ENCODE measurements at regions not wholly inside any gene's neighbourhood (a gene's known extent, or its start where the extent isn't known, plus 50 kb on each side); places are given as distances from the start of the nearest gene placed in this dataset.
A peak's percentile ranks its signal among the peaks of the same experiment; 100 is the strongest.

DNA sequence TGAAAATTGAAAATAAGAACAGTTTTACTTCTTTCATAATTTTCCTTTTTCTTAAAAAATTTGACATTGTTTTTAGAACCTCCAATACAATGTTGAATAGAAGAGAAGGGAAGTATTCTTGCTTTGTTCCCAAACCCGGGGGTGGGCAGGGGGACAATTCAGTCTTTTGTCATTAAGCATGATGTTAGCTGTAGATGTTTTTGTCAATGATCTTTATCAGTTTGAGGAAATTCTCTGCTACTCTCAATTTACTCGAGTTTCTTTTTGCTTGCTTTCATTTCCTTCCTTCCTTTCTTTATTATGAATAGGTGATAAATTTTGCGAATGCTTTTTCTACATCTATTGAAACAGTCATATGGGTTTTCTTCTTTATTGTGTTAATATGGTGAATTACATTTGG is 183.2 kb upstream of the FRMD6 start:
- no peak overlapping the region for H3K4me3 ChIP-seq
- H3F3A ChIP-seq (ENCODE audit: insufficient read depth), result peaks cover 6% of the 10 kb centered on the region; the same call in 1 of the 2 replicates
- H3K9ac ChIP-seq, result no peak overlapping the region
- no peaks in the 10 kb centered on the region for H3K27me3 ChIP-seq (replicated peaks; ENCODE audit: insufficient read depth)
- H3K4me1 ChIP-seq (ENCODE audit: insufficient read depth), result peaks cover 8% of the 10 kb centered on the region; the same call in 1 of the 2 replicates
- no peaks in the 10 kb centered on the region for H3K79me2 ChIP-seq (ENCODE audit: insufficient read depth)
- no peak for DNase-seq
- 94% methylated on average over 3 of the region's 3 CpGs for WGBS, 2 experiments (ENCODE audit: low coverage in 1 of 2, low lambda C conversion rate in 2 of 2, missing lambda C conversion rate in 2 of 2)
- no peak for TF ChIP-seq EZH2phosphoT487 (IDR thresholded peaks at IDR 0.05; ENCODE audit: insufficient read depth, low read depth)
- no peak for TF ChIP-seq EZH2 (IDR thresholded peaks at IDR 0.05; ENCODE audit: insufficient read depth, poor library complexity, severe bottlenecking)
- no peak overlapping the region for H2AFZ ChIP-seq
- in situ Hi-C loops (cut with MboI), result no loop called here
- no peaks in the 10 kb centered on the region for H4K20me1 ChIP-seq (ENCODE audit: insufficient read depth)
- no peaks in the 10 kb centered on the region for H3K36me3 ChIP-seq (ENCODE audit: low read depth)
- no peak overlapping the region for H3K27ac ChIP-seq
- H3K9me2 ChIP-seq (ENCODE audit: insufficient read depth), result no peaks in the 10 kb centered on the region
- H3K4me2 ChIP-seq (ENCODE audit: unreplicated experiment), result no peak overlapping the region
- H3K9me3 ChIP-seq (ENCODE audit: low read depth), result no peaks in the 10 kb centered on the region

DNA sequence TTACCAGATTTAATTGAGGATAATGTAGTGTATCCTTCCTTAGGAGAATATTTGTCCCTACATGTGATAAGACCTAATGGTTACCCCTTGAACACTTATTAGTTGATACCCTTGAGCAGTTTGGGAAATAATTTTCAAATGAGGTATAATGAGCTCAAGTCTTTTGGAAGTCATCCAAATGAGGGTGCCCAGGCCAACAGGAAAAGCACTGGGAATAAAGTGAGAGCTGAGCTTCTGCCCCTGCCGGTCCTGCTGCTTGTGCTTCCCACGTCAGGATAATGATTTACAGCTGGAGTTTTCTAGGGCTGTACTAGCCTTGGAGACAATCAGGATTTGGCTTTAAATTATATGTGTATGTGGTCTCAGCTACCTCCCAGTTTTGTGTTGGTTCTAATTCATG is 178.8 kb upstream of the FRMD6 start:
- Histone ChIP-seq H3K4me2 (ENCODE audit: unreplicated experiment) (no peak overlapping the region), H3K4me3 (no peak overlapping the region), H3K79me2 (ENCODE audit: insufficient read depth) (no peaks in the 10 kb centered on the region), H3K4me1 (ENCODE audit: insufficient read depth) (peaks cover 17% of the 10 kb centered on the region), H3K9ac (no peak overlapping the region), H4K20me1 (ENCODE audit: insufficient read depth) (no peaks in the 10 kb centered on the region), H3K9me3 (ENCODE audit: low read depth) (no peaks in the 10 kb centered on the region), H2AFZ (0 out of 2 replicates have a peak overlapping the region, but pooled peaks have one; percentile 5), H3K27me3 (replicated peaks; ENCODE audit: insufficient read depth) (no peaks in the 10 kb centered on the region), H3K27ac (no peak overlapping the region), H3K36me3 (ENCODE audit: low read depth) (no peaks in the 10 kb centered on the region), H3F3A (ENCODE audit: insufficient read depth) (peaks cover 11% of the 10 kb centered on the region; the same call in 1 of the 2 replicates), H3K9me2 (ENCODE audit: insufficient read depth) (no peaks in the 10 kb centered on the region)
- in situ Hi-C loops (cut with MboI), result no loop called here
- peak; percentile 20 for DNase-seq
- TF ChIP-seq EZH2phosphoT487 (IDR thresholded peaks at IDR 0.05; ENCODE audit: insufficient read depth, low read depth), result no peak
- 34 to 57% methylated on average over 2 of the region's 2 CpGs for WGBS, 2 experiments (ENCODE audit: low coverage in 1 of 2, low lambda C conversion rate in 2 of 2, missing lambda C conversion rate in 2 of 2)

DNA sequence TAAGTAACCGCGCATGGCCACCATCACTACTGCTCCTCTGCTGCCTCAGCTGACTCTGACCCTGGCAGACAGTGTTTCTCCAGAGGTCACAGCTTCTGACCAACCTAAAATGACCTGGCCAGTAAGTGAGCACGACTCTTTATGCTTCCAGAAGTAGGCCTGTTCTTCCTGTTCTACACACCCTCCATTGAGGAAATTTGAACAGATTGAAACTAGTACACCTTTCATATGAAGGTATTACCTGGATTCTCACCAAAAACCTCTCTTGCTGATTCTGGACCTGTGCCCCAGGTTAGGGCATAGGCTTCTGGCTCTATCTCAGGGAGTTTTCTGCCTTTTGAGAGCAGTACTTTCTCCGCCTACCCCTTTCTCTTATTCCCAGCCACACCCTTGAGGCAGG is 178.4 kb upstream of the FRMD6 start:
- H3K9ac ChIP-seq, result no peak overlapping the region
- H4K20me1 ChIP-seq (ENCODE audit: insufficient read depth), result no peaks in the 10 kb centered on the region
- H3K4me2 ChIP-seq (ENCODE audit: unreplicated experiment), result peak overlapping the region; percentile 22
- TF ChIP-seq EZH2 (IDR thresholded peaks at IDR 0.05; ENCODE audit: insufficient read depth, poor library complexity, severe bottlenecking) (no peak), EZH2phosphoT487 (IDR thresholded peaks at IDR 0.05; ENCODE audit: insufficient read depth, low read depth) (no peak)
- WGBS, 2 experiments (ENCODE audit: low coverage in 1 of 2, low lambda C conversion rate in 2 of 2, missing lambda C conversion rate in 2 of 2), result 90% methylated on average over 4 of the region's 4 CpGs
- H3K79me2 ChIP-seq (ENCODE audit: insufficient read depth), result no peaks in the 10 kb centered on the region
- no peak for DNase-seq
- peak overlapping the region; percentile 9; the same call in 1 of the 2 replicates for H2AFZ ChIP-seq
- H3K36me3 ChIP-seq (ENCODE audit: low read depth), result no peaks in the 10 kb centered on the region
- H3F3A ChIP-seq (ENCODE audit: insufficient read depth), result peaks cover 15% of the 10 kb centered on the region; the same call in 1 of the 2 replicates
- peaks cover 22% of the 10 kb centered on the region for H3K4me1 ChIP-seq (ENCODE audit: insufficient read depth)
- H3K27me3 ChIP-seq (replicated peaks; ENCODE audit: insufficient read depth), result no peaks in the 10 kb centered on the region
- H3K27ac ChIP-seq, result peak overlapping the region; percentile 44; the same call in 1 of the 2 replicates
- no peaks in the 10 kb centered on the region for H3K9me2 ChIP-seq (ENCODE audit: insufficient read depth)
- no peak overlapping the region for H3K4me3 ChIP-seq
- in situ Hi-C loops (cut with MboI), result no loop called here
- no peaks in the 10 kb centered on the region for H3K9me3 ChIP-seq (ENCODE audit: low read depth)

DNA sequence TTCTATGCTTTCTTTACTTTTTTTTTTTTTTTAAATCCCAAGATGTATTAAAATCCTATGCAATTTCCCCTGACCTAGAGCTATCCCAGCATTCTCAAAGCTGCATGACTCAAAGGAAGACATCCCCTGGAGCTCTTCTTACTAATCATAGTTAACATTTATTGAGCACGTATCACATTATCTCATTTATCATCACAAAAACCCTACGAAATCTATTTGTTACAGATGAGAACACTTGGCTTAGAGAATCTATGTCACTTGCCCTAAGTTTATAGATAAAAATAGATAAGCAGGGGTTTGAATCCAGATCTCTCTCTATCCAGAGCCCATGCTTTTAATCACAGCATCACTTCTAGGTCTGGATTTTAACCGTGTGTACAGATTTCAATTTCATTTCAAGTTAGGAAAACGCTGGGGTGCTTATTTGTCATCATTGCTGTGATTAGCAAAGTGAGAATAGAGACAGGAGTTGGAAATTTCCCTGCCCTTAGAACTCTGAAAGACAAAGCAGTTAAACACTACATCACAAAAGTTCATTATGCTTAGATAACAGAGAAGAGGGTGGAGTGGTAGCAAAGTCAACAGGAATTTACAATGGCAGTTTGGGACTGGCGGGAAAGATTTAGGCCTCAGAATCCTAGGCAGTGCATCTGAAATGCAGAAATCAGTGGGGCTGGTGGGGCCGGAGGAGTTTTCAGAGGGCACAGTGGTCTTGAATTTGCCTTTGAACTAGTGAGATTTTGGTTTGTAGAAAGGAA is 177.7 kb upstream of the FRMD6 start:
- in situ Hi-C loops (cut with MboI), result no loop called here
- H3K27ac ChIP-seq, result peak overlapping the region; percentile 44
- H3K9me3 ChIP-seq (ENCODE audit: low read depth), result no peaks in the 10 kb centered on the region
- H3K4me1 ChIP-seq (ENCODE audit: insufficient read depth), result peaks cover 28% of the 10 kb centered on the region
- DNase-seq, result peak; percentile 79
- H3K4me2 ChIP-seq (ENCODE audit: unreplicated experiment), result peak overlapping the region; percentile 22
- H3K36me3 ChIP-seq (ENCODE audit: low read depth), result no peaks in the 10 kb centered on the region
- no peaks in the 10 kb centered on the region for H3K27me3 ChIP-seq (replicated peaks; ENCODE audit: insufficient read depth)
- no peaks in the 10 kb centered on the region for H3K9me2 ChIP-seq (ENCODE audit: insufficient read depth)
- 62 to 67% methylated on average over 6 of the region's 6 CpGs for WGBS, 2 experiments (ENCODE audit: low coverage in 1 of 2, low lambda C conversion rate in 2 of 2, missing lambda C conversion rate in 2 of 2)
- no peaks in the 10 kb centered on the region for H3K79me2 ChIP-seq (ENCODE audit: insufficient read depth)
- peaks cover 21% of the 10 kb centered on the region; the same call in 1 of the 2 replicates for H3F3A ChIP-seq (ENCODE audit: insufficient read depth)
- H4K20me1 ChIP-seq (ENCODE audit: insufficient read depth), result no peaks in the 10 kb centered on the region
- TF ChIP-seq EZH2 (IDR thresholded peaks at IDR 0.05; ENCODE audit: insufficient read depth, poor library complexity, severe bottlenecking), result no peak
- no peak overlapping the region for H3K9ac ChIP-seq
- H3K4me3 ChIP-seq, result no peak overlapping the region
- peak overlapping the region; percentile 9; the same call in 1 of the 2 replicates for H2AFZ ChIP-seq
